A549 (cell line): ENCODE measurements at regions not wholly inside any gene's neighbourhood (a gene's known extent, or its start where the extent isn't known, plus 50 kb on each side); places are given as distances from the start of the nearest gene placed in this dataset.

ENCODE experiments used
- ATAC-seq, 2 experiments: fragments of 200-7000 bp in 1 of 2; fragments of >200 bp in 1 of 2; cut with Nextera tagmentation in 1 of 2; cut with Tn5 transposase in 1 of 2; 3 replicates each; pipeline versions ENCODE4 v1.8.0 to v1.9.1; 2018 to 2020; ENCODE audit warnings: mild to moderate bottlenecking in 1 of 2, moderate library complexity in 1 of 2
- CTCF ChIA-PET: fragments of 300-600 bp; sonication (Branson Sonifier 250); formaldehyde crosslinking; extraction: SDS; loops from one replicate; lab custom pipeline; 2021; ENCODE audit warnings: antibody characterized with exemption, inconsistent platforms; lab: Yijun Ruan, JAX
- POLR2A ChIA-PET: fragments of 350-600 bp; formaldehyde crosslinking; extraction: SDS; loops from one replicate; lab custom pipeline; 2021; ENCODE audit warnings: antibody characterized with exemption, inconsistent platforms; lab: Yijun Ruan, JAX
- DNase-seq, 2 experiments: peaks; one replicate each; pipeline versions ENCODE4 v3.0.0 to v3.0.0-alpha.2; 2011 to 2016; ENCODE audit warnings: low read depth in 1 of 2, low spot score in 1 of 2
- FAIRE-seq: peaks from 2 replicates; lab custom pipeline; 2011; peaks lifted over from hg19 to GRCh38; lab: Jason Lieb, UNC
- H3K27ac ChIP-seq, 2 experiments: fragments of >200 bp; sonication (Bioruptor Twin); formaldehyde crosslinking; 3 replicates each; pipeline ENCODE4 v1.5.1; 2016 to 2017
- H3K4me1 ChIP-seq: fragments of >200 bp; sonication (Bioruptor Twin); formaldehyde crosslinking; 3 replicates; pipeline ENCODE4 v1.6.1; 2016
- H3K4me2 ChIP-seq: fragments of >200 bp; sonication (Bioruptor Twin); formaldehyde crosslinking; 3 replicates; pipeline ENCODE4 v1.6.1; 2016
- H3K4me3 ChIP-seq: fragments of >200 bp; sonication (Bioruptor Twin); formaldehyde crosslinking; 3 replicates; pipeline ENCODE4 v1.5.1; 2016
- H3K9me3 ChIP-seq: fragments of >200 bp; sonication (Bioruptor Twin); formaldehyde crosslinking; 3 replicates; pipeline ENCODE4 v1.6.1; 2016
- BHLHE40 ChIP-seq: IDR thresholded peaks from 2 replicates; pipeline ENCODE4 v1.6.1; 2012; ENCODE audit warnings: low read depth, low read length, inconsistent platforms
- CBX8 ChIP-seq: fragments of 200-600 bp; sonication (generic); IDR thresholded peaks from 2 replicates; pipeline ENCODE4 v1.6.1; 2016
- CEBPB ChIP-seq, 2 experiments: fragments of >200 bp in 1 of 2; sonication (Bioruptor Twin) in 1 of 2; formaldehyde crosslinking in 1 of 2; IDR thresholded peaks; 2 replicates each; pipeline ENCODE4 v1.6.1; 2012 to 2016
- CHD2 ChIP-seq: fragments of 150-350 bp; IDR thresholded peaks from 2 replicates; pipeline ENCODE4 v1.6.1; 2014; ENCODE audit warnings: low read length; ENCODE audit not compliant: partially characterized antibody
- EHF ChIP-seq: fragments of 250-450 bp; sonication (Bioruptor Pico); IDR thresholded peaks from 2 replicates; pipeline ENCODE4 v1.5.0; 2020; ENCODE audit warnings: mild to moderate bottlenecking
- EP300 ChIP-seq, 2 experiments: fragments of >200 bp; sonication (Bioruptor Twin); formaldehyde crosslinking; IDR thresholded peaks; 2 replicates in 1 of 2; 3 replicates in 1 of 2; pipeline ENCODE4 v1.6.1; 2016 to 2017
- ESRRA ChIP-seq: fragments of 150-350 bp; IDR thresholded peaks from 2 replicates; pipeline ENCODE4 v1.6.1; 2014; ENCODE audit warnings: mild to moderate bottlenecking, low read length, borderline replicate concordance
- FOXS1 ChIP-seq: fragments of 250-450 bp; sonication (Bioruptor Pico); IDR thresholded peaks from 2 replicates; pipeline ENCODE4 v1.5.0; 2020; ENCODE audit warnings: mild to moderate bottlenecking, moderate library complexity
- GATA3 ChIP-seq: IDR thresholded peaks from 2 replicates; pipeline ENCODE4 v1.6.1; 2012; ENCODE audit warnings: borderline replicate concordance
- HOXA7 ChIP-seq: fragments of 250-450 bp; sonication (Bioruptor Pico); IDR thresholded peaks from 2 replicates; pipeline ENCODE4 v1.5.0; 2020; ENCODE audit warnings: mild to moderate bottlenecking, moderate library complexity
- HOXB5 ChIP-seq: fragments of 250-450 bp; sonication (Bioruptor Pico); IDR thresholded peaks from 2 replicates; pipeline ENCODE4 v1.5.0; 2020; ENCODE audit warnings: mild to moderate bottlenecking, moderate library complexity
- JUN ChIP-seq, 2 experiments: fragments of >200 bp; sonication (Bioruptor Twin); formaldehyde crosslinking; IDR thresholded peaks; 2 replicates in 1 of 2; 3 replicates in 1 of 2; pipeline ENCODE4 v1.6.1; 2016 to 2017
- JUNB ChIP-seq: fragments of >200 bp; sonication (Bioruptor Twin); formaldehyde crosslinking; IDR thresholded peaks from 2 replicates; pipeline ENCODE4 v1.6.1; 2016
- NFE2L2 ChIP-seq: fragments of 150-350 bp; conservative IDR thresholded peaks from 2 replicates; pipeline ENCODE4 v1.6.1; 2014; ENCODE audit warnings: low read length
- NPAS2 ChIP-seq: fragments of 250-450 bp; sonication (Bioruptor Pico); IDR thresholded peaks from 2 replicates; pipeline ENCODE4 v1.8.0; 2022; ENCODE audit warnings: mild to moderate bottlenecking, moderate library complexity, borderline replicate concordance
- POLR2A ChIP-seq: IDR thresholded peaks from 2 replicates; pipeline ENCODE4 v1.6.1; 2012; ENCODE audit warnings: mild to moderate bottlenecking, low read length
- POLR2AphosphoS2 ChIP-seq: conservative IDR thresholded peaks from 2 replicates; pipeline ENCODE4 v1.6.1; 2012; ENCODE audit warnings: low read length, improper control_type of control experiment, inconsistent platforms
- RAD21 ChIP-seq, 2 experiments: fragments of >200 bp in 1 of 2; sonication (Bioruptor Twin) in 1 of 2; formaldehyde crosslinking in 1 of 2; IDR thresholded peaks in 1 of 2; conservative IDR thresholded peaks in 1 of 2; 2 replicates in 1 of 2; 3 replicates in 1 of 2; pipeline ENCODE4 v1.6.1; 2012 to 2018; ENCODE audit warnings: inconsistent platforms in 1 of 2
- RARB ChIP-seq: fragments of 250-450 bp; sonication (Bioruptor Pico); IDR thresholded peaks from 2 replicates; pipeline ENCODE4 v1.8.0; 2021; ENCODE audit warnings: mild to moderate bottlenecking, moderate library complexity
- RNF2 ChIP-seq: fragments of 200-600 bp; sonication (generic); IDR thresholded peaks from 2 replicates; pipeline ENCODE4 v1.6.1; 2016; ENCODE audit warnings: low read depth, mild to moderate bottlenecking, antibody characterized with exemption, moderate library complexity, borderline replicate concordance
- SMC3 ChIP-seq: fragments of >200 bp; sonication (Bioruptor Twin); formaldehyde crosslinking; IDR thresholded peaks from 3 replicates; pipeline ENCODE4 v1.6.1; 2018; ENCODE audit warnings: inconsistent platforms
- TFCP2L1 ChIP-seq: fragments of 250-450 bp; sonication (Bioruptor Pico); IDR thresholded peaks from 2 replicates; pipeline ENCODE4 v1.5.0; 2021; ENCODE audit warnings: mild to moderate bottlenecking
- TP53 ChIP-seq: fragments of 250-450 bp; sonication (Bioruptor Pico); IDR thresholded peaks from 2 replicates; pipeline ENCODE4 v1.5.0; 2021; ENCODE audit warnings: mild to moderate bottlenecking, moderate library complexity
- ZC3H11A ChIP-seq: fragments of 450-650 bp; IDR thresholded peaks from 2 replicates; pipeline ENCODE4 v1.6.1; 2014; ENCODE audit warnings: antibody characterized with exemption, mild to moderate bottlenecking
- ZFP36 ChIP-seq: fragments of 450-650 bp; IDR thresholded peaks from 2 replicates; pipeline ENCODE4 v1.6.1; 2014; ENCODE audit warnings: borderline replicate concordance; ENCODE audit not compliant: partially characterized antibody
- ZNF302 ChIP-seq: fragments of 250-450 bp; sonication (Bioruptor Pico); IDR thresholded peaks from 2 replicates; pipeline ENCODE4 v1.9.0; 2021; ENCODE audit warnings: inconsistent platforms, mild to moderate bottlenecking, moderate library complexity
- WGBS: methylation state at CpG from one replicate; pipeline ENCODE4 v1.1.6; 2017; ENCODE audit errors: missing lambda C conversion rate; 5-methylcytosine and 5-hydroxymethylcytosine counted together
- TF ChIP-seq, protein P1 (sequence below): fragments of 250-450 bp; sonication (Bioruptor Pico); IDR thresholded peaks from 2 replicates; pipeline ENCODE4 v1.5.0; 2020; ENCODE audit warnings: low read depth, mild to moderate bottlenecking, moderate library complexity
- TF ChIP-seq, protein P2 (sequence below): fragments of 150-350 bp; IDR thresholded peaks from 2 replicates; pipeline ENCODE4 v1.6.1; 2014; ENCODE audit warnings: low read depth, mild to moderate bottlenecking, low read length
- TF ChIP-seq, protein P3 (sequence below): IDR thresholded peaks from 2 replicates; pipeline ENCODE4 v1.6.1; 2012
- TF ChIP-seq, protein P4 (sequence below): fragments of >200 bp; sonication (Bioruptor Twin); formaldehyde crosslinking; IDR thresholded peaks from 2 replicates; pipeline ENCODE4 v1.6.1; 2016

DNA sequence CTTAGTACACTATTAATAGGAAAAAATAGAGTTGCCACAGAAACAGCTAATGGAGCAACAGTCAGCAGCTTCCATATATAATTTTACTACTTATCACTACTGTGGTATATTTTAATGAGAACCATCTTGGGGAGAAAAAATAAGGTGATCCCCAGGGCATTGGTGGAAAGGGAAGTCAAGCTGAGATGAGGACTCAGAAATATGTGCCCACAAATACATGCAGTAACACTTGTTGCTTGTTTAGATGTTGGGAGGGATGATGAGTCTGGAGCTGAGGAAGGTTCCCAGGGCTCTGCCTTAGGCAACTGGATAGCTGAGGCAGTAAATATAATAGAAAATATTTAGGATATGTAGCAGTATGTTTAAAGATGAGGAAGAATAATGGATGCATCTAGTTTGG lies 280.1 kb upstream of the PDE4D start (continued):
- TF ChIP-seq, protein P1, sequence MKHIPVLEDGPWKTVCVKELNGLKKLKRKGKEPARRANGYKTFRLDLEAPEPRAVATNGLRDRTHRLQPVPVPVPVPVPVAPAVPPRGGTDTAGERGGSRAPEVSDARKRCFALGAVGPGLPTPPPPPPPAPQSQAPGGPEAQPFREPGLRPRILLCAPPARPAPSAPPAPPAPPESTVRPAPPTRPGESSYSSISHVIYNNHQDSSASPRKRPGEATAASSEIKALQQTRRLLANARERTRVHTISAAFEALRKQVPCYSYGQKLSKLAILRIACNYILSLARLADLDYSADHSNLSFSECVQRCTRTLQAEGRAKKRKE (CRISPR knock-in tag), result no peak
- TF ChIP-seq TP53 (CRISPR knock-in tag) (no peak), EHF (CRISPR knock-in tag) (no peak), POLR2A (no peak)

DNA sequence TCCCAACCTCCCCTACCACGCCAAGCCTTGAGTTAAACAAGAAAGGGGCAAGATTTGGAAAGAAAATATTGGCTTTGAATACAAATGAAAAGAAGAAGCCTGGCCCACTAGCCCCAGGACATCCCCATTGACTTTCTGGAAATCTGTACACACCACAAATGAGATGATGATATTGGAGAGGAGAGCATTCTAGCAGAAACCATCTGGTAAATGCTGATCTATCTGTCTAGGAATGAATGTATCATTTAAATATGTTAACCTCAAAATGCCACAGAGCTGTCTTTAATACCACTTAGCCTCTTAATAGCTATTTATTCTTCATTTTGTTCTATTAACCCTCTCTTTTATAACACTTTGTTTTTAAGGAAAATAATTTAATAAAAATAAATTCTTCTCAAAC lies 270.2 kb upstream of the PDE4D start:
- H3K4me2 ChIP-seq, result no peak overlapping the region
- ATAC-seq, result no peak
- CTCF ChIA-PET, result no interaction called here
- TF ChIP-seq EP300 (IDR thresholded peaks at IDR 0.05) (no peak), JUNB (no peak), NFE2L2 (no peak), NPAS2 (CRISPR knock-in tag) (no peak), FOXS1 (CRISPR knock-in tag) (no peak), GATA3 (no peak), ZFP36 (no peak), TFCP2L1 (CRISPR knock-in tag) (no peak), EHF (CRISPR knock-in tag) (no peak), RNF2 (no peak), JUN (IDR thresholded peaks at IDR 0.05) (no peak)
- TF ChIP-seq, protein P1 (CRISPR knock-in tag), result no peak
- POLR2A ChIA-PET, result no interaction called here
- no peak overlapping the region for H3K4me3 ChIP-seq
- H3K27ac ChIP-seq, result no peak overlapping the region
- no peaks in the 10 kb centered on the region for H3K9me3 ChIP-seq
- DNase-seq, result no peak
- FAIRE-seq, result no peak
- 50% methylated on average over 1 of the region's 1 CpG for WGBS
- no peaks in the 10 kb centered on the region for H3K4me1 ChIP-seq

DNA sequence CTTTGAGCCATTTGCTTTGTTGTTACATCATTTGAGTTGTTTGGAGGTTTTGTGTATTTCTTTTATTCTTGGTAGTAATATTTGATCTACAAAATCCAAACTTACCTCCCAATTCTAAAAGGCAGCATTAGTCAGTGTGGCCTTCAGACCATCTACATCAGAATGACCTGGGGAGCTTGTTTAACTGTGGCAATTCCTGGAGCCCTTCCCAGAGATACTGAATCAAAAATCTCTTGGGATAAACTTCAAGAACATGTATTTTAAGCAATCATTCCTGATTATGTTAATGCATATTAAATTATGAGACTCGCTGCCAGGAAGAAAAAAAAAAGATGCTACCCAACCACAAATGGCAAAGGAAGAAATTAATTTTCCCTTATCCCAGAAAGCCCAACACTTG lies 268.9 kb upstream of the PDE4D start:
- 19% methylated on average over 1 of the region's 1 CpG for WGBS
- Histone ChIP-seq H3K4me1 (no peaks in the 10 kb centered on the region), H3K4me2 (no peak overlapping the region), H3K9me3 (no peaks in the 10 kb centered on the region), H3K27ac (no peak overlapping the region), H3K4me3 (no peak overlapping the region)
- ChIA-PET POLR2A (no interaction called here), CTCF (interaction anchor here (0.7 kb wide), 1 partner anchor 241 kb away, joined by 3 read pairs; no protein-coding TSS in a partner anchor)
- TF ChIP-seq HOXB5, result no peak
- no peak for TF ChIP-seq CEBPB (IDR thresholded peaks at IDR 0.05)
- FAIRE-seq (no peak), ATAC-seq (no peak), DNase-seq (no peak)

DNA sequence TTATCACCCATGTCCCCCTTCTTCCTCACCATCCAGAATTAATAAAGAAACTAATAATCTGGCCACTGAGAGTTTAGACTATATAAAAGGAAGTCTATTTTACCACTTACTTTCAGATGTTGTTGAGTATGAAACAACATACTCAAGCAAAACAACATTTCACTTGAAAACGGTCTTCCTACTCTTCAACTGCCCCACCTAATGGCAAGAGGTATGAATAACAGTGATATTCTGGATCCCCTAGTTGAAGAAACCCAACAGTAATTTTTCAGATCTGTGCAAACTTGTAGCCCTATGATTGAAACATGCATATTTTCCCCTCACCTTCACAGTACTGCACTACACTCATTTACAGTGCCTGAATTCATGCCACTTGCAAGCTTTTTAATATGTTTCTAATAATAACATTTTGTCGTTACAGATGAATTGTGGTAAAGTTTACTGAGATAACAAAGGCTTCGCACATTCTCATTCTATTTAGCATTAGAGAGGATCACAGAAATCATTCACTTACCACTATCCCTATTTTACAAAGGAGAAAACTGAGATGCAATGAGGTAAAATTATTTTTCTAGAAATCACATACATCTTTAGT lies 267.9 kb upstream of the PDE4D start:
- POLR2A ChIA-PET, result no interaction called here
- Histone ChIP-seq H3K4me2 (no peak overlapping the region), H3K4me3 (no peak overlapping the region), H3K9me3 (no peaks in the 10 kb centered on the region), H3K4me1 (no peaks in the 10 kb centered on the region), H3K27ac (no peak overlapping the region)
- DNase-seq, result peak; percentile 13 to 45
- peak; percentile 93 for FAIRE-seq
- peak; percentile 56 to 58; a peak in 2 of 6 replicates for ATAC-seq
- 56% methylated on average over 3 of the region's 3 CpGs for WGBS
- CTCF ChIA-PET, result no interaction called here
- TF ChIP-seq SMC3 (peak; percentile 50), ZFP36 (no peak), TFCP2L1 (CRISPR knock-in tag) (no peak), NPAS2 (CRISPR knock-in tag) (no peak), JUNB (no peak), CHD2 (no peak), POLR2AphosphoS2 (no peak), ZC3H11A (no peak), TP53 (CRISPR knock-in tag) (no peak), CBX8 (no peak), RARB (CRISPR knock-in tag) (no peak), EP300 (IDR thresholded peaks at IDR 0.05) (no peak), BHLHE40 (no peak), ZNF302 (no peak), HOXA7 (CRISPR knock-in tag) (no peak), HOXB5 (no peak), ESRRA (no peak), NFE2L2 (no peak), RAD21 (conservative IDR thresholded peaks at IDR 0.05 in 1 of 2, IDR thresholded peaks at IDR 0.05 in 1 of 2) (peak; percentile 53 to 67)
- TF ChIP-seq, protein P2, sequence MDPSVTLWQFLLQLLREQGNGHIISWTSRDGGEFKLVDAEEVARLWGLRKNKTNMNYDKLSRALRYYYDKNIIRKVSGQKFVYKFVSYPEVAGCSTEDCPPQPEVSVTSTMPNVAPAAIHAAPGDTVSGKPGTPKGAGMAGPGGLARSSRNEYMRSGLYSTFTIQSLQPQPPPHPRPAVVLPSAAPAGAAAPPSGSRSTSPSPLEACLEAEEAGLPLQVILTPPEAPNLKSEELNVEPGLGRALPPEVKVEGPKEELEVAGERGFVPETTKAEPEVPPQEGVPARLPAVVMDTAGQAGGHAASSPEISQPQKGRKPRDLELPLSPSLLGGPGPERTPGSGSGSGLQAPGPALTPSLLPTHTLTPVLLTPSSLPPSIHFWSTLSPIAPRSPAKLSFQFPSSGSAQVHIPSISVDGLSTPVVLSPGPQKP, result no peak
- TF ChIP-seq, protein P3, sequence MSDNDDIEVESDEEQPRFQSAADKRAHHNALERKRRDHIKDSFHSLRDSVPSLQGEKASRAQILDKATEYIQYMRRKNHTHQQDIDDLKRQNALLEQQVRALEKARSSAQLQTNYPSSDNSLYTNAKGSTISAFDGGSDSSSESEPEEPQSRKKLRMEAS, result no peak
- TF ChIP-seq, protein P4, sequence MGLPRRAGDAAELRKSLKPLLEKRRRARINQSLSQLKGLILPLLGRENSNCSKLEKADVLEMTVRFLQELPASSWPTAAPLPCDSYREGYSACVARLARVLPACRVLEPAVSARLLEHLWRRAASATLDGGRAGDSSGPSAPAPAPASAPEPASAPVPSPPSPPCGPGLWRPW, result no peak
